LNCAP (cell line): ENCODE measurements at regions not wholly inside any gene's neighbourhood (a gene's known extent, or its start where the extent isn't known, plus 50 kb on each side); places are given as distances from the start of the nearest gene placed in this dataset.

Experiments
- TF ChIP-seq, protein P1 (sequence below): fragments of 450-650 bp; IDR thresholded peaks from 2 replicates; pipeline ENCODE4 v1.5.1; 2017; ENCODE audit warnings: mild to moderate bottlenecking

DNA sequence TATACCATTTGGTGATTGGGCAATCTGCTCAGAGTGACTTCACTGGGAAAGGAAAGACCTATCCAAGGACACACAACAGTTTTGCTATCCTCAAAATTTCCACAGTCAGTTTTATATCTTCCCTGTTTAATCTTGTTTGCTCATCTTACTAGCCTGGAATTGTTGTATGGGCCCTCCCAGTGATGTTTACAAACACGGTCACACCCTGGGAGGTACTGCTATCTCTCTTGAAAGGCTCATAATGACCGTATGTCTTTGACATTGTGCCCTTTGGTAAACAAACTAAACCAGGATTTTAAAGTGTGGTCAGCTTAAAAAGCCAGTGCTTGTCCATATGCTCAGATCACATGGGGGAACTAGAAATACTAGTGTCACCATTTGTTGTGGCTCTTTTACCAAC, 277.0 kb downstream of the CDH2 start:
- TF ChIP-seq, protein P1, sequence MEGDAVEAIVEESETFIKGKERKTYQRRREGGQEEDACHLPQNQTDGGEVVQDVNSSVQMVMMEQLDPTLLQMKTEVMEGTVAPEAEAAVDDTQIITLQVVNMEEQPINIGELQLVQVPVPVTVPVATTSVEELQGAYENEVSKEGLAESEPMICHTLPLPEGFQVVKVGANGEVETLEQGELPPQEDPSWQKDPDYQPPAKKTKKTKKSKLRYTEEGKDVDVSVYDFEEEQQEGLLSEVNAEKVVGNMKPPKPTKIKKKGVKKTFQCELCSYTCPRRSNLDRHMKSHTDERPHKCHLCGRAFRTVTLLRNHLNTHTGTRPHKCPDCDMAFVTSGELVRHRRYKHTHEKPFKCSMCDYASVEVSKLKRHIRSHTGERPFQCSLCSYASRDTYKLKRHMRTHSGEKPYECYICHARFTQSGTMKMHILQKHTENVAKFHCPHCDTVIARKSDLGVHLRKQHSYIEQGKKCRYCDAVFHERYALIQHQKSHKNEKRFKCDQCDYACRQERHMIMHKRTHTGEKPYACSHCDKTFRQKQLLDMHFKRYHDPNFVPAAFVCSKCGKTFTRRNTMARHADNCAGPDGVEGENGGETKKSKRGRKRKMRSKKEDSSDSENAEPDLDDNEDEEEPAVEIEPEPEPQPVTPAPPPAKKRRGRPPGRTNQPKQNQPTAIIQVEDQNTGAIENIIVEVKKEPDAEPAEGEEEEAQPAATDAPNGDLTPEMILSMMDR = no peak

DNA sequence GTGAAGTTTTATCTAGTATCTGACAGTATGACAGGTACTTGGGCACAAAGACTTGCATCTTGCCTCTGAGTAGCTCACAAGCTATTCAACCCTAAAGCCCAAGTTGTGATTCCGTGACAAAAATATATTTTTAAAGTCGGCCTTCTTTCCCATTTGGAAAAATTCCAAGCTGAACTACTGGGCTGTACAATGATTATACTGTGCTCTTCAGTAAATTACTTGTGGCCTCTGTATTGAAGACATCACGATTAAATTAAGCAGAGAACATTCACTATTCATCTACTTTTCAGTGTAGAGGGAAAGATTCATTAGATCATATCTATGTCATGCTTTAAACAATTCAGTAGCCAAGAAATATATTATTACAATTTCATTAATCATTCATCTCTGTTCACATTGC, 282.2 kb downstream of the CDH2 start:
- TF ChIP-seq, protein P1 = no peak

DNA sequence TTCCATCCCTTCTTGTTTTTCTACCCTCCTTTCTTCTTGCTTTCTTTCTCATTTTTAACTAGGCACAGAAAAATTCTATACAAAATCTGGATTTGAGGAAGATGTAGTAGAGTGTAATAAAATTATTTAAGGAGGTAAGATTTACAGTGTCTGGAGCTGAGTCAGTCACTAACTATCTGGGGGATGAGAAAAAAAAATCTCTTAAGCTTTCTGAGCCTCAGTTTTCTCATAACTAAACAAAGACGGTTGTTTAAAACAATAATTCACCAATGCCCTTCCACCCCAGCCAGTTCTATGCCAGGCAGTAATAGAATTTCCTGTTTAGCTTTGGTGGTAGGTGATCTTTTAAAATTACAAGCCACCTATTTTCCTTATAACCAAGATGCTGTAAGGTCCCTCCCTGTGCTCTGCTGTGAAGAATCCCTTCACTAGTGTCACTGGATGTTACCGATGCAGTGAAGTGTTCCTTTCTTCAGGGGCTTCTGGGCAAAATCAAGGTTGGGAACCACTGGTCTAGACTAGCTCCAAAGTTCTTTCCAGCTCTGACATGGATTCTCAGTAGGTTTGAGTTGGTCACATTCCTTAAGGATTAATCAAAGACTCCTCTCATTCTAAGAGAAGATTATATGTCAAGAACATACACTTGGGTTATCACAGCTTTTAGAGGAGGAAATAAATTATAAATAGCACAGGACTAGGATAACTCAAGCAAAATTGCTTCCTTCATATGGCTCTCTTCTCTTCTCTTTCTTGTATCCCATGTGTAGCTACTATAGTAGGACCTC, 289.0 kb downstream of the CDH2 start:
- TF ChIP-seq, protein P1 = no peak

DNA sequence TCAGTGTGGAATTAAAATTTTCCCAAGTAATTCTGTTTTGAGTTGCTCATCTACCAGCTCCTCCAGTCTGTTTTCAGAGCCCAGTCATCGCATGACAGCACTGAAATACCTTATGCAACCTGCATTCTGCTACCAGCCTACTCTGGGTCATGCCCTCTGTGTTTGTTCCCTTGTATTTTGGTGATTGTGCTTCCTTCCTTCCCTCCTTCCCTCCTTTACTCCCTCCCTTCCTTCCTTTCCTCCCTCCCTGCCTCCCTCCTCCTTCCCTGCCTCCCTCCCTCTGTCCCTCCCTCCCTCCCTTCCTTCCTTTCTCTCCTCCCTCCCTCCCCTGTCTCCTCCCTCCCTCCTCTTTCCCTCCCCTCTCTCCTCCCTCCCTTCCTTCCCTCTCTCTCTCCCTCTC, 289.6 kb downstream of the CDH2 start:
- TF ChIP-seq, protein P1 = no peak

DNA sequence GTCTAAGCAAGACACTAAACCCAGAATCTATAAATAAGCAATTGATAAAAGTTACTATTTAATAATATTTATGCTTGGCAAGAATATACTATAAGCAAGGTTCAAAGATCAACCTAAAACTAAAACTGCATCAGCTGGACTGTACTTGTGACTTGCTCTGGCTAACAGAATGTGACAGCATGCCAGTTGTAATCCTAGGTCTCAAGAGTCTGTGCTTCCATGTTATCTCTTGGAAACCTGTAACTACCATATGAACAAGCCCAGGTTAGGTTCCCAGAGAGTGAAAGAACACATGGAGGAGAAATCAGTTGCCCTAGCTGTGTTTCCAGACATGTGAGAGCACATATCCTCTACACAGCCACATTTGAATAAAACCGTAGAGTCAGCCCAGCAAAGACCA, 297.4 kb downstream of the CDH2 start:
- TF ChIP-seq, protein P1 = no peak

DNA sequence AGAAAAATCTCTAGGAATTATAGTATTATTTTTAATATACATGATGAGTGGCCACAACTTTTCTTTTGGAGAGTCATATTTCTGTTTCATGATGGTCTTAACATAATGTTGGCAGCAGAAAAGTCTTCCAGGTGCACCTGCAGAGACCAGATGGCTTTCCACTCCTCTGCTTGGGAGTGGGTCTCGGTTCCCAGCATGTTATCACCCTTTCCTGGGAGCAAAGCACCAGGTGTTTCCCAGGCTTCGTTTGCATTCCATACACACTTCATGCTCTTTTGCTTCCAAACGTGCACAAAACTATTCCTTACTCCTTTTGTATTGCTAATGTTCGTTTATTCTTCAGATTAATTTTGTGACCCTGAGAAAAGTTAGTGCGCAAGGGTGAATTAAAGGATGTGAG, 305.2 kb downstream of the CDH2 start:
- TF ChIP-seq, protein P1 = no peak

DNA sequence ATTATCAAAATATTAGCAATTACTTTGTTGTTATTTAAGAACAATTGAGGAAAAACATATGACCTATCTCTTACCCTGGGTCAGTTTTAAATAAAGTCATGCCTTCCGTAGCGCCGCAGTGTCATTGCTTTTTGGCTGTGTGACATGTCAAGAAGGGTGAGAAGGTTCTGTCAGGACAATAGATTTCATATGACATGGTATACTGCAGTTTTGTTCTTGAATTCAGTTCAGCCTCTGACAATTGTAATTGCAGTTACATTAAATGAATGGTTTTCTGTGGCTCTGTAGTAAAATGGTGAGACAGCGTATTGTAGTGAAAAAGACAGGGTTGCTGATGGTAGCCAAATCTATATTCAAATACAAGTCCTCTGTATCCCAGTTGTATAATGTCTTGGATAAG, 307.2 kb downstream of the CDH2 start:
- TF ChIP-seq, protein P1 = no peak

DNA sequence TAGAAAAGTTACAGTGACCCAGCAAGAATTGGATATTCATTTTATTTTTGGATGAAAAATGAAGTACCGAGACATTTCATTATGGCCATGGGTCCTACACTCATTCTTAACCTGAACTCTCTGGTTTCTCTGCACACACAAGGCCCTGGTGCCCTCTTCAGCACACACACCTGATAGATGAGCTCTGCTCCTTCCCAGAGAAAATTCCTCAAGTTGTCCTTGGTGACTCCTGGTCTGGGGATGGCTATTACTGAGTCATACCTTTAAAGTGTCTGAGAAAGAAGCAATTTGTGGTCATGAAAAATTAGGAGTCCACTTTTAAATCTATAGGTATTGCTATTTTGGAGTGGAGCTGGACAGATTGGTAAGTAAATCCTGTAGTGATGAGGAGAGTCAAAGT, 311.5 kb downstream of the CDH2 start:
- TF ChIP-seq, protein P1 = no peak
